HG03571 (cell line): ENCODE measurements at regions not wholly inside any gene's neighbourhood (a gene's known extent, or its start where the extent isn't known, plus 50 kb on each side); places are given as distances from the start of the nearest gene placed in this dataset.

Source experiments
- ATAC-seq: cut with Tn5 transposase; IDR thresholded peaks from one replicate; pipeline ENCODE4 v1.9.1; 2021; ENCODE audit not compliant: unreplicated experiment

DNA sequence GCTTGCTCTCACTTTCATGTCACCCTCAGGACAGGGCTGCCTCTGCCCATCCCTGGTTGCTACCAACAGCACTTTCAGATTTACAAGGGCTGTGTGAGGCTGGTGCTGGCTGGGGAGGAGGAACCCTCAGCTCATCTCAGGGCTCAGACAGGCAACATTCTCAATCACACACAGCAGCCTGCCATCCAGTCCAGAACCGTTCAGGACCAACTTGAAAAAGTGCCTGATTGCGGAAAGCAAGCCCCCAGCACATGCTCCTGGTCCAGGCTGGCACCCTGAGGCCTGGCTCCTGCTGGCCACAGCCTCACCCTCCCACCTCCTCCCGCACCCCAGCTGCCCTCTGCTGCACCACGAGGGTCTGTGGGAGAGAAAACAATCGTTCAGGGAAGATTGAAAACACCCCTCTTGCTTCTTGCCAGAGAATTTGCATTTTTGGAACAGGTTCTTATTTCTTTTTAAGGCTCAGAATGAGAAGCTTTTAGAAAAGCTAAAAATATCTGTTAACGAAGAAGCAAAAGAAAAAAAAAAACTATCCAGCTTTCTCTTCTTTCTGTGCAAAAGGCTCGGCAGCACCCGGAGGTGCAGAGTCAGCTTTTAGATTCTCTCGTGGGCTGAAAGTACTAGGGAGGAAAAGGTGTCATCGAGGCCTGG, 403.8 kb upstream of the ID2 start:
- ATAC-seq = no peak

GRCh38 chr2:8278709-8279354, 403.0 kb upstream of the ID2 start:
- ATAC-seq = no peak

DNA sequence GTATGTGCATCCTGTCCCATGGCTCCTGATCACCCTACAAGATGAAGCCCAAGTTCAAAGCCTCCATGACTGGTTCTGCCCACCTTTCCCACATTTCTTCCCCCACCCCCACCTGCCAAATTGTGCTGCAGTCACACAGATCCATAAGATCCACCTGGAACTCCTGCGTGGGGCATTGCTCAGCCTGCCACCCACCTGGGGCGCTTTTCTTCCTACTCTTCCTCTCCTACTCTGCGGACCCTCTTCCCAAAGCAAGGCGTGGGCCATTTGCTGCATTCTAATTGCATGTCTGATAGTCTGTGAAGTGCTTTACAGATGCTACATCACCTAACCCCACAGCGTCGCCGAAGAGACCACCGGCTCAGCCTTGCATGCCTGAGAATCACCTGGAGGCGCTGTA, 402.4 kb upstream of the ID2 start:
- ATAC-seq = no peak

GRCh38 chr2:8281234-8281633, 400.6 kb upstream of the ID2 start:
- ATAC-seq = no peak

GRCh38 chr2:8281950-8282857, 399.7 kb upstream of the ID2 start:
- peak; percentile 35 for ATAC-seq

DNA sequence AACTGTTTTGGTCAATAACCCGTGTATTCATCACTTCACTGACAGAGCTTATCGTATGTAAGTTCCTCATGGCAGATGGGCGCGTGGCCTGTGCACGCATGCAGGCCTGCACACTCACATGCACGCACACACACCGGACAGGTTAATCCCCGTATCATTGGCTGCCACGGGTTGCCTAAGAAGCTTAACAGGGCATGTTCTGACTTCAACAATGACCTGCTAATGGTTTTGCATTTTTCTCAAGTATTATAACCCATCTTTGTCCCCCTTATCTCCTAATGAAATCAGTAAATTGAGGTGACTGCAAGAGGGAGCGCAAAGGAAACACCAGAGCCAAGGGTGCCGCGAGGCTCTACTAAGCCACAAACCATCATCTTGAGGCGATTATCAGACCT, 399.0 kb upstream of the ID2 start:
- peak; percentile 46 for ATAC-seq

GRCh38 chr2:8285081-8285480, 396.8 kb upstream of the ID2 start:
- ATAC-seq = no peak

DNA sequence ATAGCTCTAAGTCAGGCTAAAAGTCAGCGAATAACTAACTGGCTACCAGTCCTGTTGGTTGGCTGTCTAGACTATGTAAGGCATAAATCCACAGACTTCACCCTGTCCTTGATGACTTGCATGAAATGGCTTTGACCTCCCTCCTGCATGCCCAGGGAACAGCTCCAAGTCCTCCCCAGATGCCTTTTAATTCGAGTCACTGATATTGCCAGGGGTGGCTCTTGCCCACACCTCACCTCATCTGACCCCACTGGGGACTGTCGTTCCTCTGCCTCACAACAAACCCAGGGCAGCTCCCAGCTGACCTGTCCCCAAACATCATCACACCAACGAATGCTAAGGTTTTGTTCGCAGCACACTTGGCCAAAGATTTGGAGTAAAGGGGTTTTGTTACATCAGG, 396.0 kb upstream of the ID2 start:
- ATAC-seq = no peak

GRCh38 chr2:8288206-8288605, 393.6 kb upstream of the ID2 start:
- no peak for ATAC-seq

GRCh38 chr2:8289111-8289510, 392.7 kb upstream of the ID2 start:
- no peak for ATAC-seq

DNA sequence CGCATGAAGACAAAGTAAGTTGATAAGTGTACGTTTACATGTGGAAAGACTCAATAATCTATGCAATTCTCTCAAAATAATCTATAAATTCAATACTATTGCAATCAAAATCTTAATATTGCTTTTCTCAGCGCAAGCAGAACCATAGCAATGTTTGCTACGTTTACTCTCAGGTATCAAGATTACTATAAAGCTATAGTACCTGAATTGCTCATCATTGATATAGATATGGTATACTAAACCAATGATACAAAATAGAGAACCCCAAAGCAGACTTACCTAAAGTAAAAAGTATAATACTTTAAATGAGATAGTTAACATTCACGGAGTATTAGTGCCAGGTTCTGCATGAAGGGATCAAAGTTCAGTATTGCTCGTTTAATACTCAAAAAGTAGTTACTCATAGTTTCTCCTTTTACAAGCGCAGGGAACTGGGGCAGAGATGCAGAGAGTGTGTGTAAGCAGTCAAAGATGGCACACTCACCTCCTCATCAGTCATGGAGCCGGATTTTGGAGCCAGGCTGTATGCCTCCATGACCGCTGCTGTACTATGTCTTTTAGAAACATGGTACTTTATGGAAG, 391.0 kb upstream of the ID2 start:
- ATAC-seq = no peak

- no peak for ATAC-seq
Observed at GRCh38 chr2:8296306-8296705, 385.6 kb upstream of the ID2 start.

DNA sequence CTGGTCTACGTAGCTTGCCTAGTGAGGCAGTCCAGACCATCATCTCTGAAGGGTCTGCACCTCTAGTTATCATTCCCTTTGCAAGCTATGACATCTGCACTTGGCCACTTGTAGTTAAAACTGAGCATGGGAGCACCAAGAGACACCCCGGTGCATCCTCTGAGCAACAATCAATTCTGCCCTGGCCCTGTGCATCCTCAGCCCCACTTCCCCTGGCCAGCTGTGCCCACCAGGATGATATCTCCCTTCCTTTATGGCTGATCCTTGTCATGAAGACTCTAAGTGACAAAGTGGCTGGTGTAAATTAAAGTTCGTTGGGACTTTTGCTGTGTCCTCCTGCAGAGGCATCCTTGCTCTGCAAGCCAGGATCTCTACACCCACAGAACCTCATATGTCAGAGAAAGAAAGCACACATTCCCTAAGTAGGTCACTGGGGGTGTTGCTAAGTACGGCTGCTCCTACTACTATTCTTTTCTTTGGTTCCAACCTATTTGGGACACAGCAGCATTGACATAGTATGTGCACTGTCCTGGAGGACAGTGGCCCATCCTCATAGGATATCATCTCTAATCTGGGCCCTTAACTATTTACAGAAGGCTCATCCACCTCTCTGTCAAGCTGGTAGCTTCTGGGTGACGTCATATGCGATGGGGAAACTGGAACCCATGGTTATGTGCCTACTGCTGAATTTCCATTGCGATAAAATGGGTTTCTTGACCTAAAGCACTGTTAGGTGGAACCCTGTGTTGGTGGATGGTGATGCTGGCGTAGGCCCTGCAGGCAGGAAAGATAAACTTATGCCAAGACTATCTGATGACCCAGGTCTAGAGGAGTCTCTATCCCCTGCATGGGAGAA, 384.3 kb upstream of the ID2 start:
- ATAC-seq = no peak

DNA sequence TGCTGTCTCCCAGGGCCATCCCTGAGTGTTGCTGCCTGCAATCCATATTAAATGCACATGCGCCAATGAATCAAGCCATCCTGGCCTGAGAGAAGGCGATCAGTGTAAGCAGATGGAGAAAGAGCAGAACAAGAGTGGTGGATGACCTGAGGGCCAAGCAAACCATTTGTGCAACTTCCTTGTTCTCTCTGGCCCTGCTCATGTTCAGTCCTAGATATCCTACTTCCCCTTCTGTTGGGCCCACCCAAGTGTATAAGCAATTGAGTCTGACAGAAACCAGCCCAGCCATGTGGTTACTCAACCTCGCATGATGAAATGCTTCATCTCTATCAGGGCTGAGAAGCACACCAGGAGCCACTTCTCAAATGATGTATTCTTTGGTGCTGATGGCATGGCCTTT, 383.1 kb upstream of the ID2 start:
- no peak for ATAC-seq

GRCh38 chr2:8300216-8300615, 381.6 kb upstream of the ID2 start:
- no peak for ATAC-seq

DNA sequence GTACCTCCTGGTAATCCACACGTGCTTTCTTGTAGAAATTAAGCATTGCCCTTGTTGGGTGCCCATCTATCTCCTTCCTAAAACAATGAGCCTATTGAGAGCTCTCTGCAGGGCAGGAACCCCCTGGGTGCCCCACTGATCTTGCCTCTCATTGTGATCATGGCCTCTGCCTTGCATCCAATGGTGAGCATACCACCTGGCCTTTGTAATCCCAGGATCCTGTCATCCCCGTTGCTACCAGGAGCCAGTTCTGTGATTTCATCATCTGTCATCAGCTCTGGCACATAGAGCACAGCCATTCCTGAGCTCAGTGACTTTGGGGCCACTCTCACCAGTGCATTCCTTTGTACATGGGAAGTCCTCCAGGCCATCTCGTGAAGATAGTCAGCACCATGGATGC, 381.0 kb upstream of the ID2 start:
- ATAC-seq = no peak

DNA sequence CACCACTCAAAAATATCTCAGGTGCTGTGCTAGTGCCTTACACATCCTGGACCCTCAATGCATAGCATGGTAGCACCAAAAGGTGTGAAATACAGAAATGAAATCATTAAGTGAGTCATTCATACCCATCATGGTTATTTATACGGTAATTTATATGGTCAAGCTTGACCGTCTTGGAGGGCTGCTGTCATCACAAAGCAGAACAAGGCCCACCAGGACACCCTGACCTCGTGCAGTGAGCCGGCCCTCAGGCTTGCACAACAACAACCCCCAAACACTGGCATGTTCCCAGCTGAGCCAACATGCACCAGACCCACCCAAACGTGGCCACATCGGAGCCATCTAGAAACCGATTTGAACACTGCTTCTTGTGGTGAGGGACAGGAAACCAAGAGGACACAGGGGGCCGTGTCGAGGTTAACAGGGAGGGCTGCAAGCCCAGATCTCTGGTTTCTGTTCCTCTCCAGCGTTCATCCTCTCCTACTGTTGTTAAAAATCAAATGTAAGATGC, 378.5 kb upstream of the ID2 start:
- peak; percentile 66 for ATAC-seq

DNA sequence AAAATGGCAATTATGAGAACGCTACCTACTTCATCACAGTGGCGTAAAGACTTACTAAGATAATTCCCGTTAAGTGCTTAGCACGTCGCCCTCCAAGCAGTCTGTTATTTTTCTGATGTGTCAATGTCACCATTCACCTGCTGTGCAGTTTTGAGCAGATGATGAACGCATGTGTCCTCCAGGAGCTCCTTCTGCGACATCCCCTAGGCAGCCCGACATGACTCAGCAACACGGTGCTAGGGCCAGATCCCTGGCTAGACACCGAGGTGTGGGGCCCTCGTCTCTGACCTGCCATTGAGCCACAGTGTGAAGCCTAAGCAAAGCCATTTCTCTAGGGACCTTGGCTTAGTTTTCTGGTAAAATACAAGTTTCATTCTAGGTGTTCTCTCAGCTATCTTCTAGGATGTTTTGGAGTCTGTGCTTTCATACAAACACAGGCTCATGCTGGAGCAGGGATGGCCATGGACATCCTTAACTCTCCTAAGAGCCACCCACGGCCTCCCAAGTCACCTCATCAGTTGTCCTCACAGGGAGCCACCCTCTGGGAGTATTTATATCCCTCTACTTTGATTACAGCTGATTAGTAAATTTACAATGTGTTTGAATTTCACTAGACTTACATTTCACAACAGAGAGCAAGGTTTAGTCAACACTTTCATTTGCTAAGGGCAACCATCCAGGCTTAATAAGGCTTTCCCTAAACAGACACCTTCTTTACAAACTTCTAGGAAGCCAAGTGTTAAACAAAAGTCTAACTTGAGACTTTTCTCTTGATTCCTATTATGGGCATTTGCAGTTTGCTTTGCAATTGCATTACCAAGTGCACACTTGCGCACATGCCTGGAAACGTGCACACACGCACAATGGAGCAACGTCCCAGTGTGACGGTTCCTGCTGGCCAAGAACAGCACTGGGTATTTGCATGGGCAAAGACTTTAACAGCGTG, 376.8 kb upstream of the ID2 start:
- ATAC-seq = no peak

GRCh38 chr2:8306530-8307351, 375.1 kb upstream of the ID2 start:
- no peak for ATAC-seq
